LoVo (cell line): ENCODE measurements at regions not wholly inside any gene's neighbourhood (a gene's known extent, or its start where the extent isn't known, plus 50 kb on each side); places are given as distances from the start of the nearest gene placed in this dataset.
"Not testable (repeated sequence)": the region's sequence is repeated elsewhere in the genome, so short reads cannot be mapped to it uniquely, and the experiment has no call there.

ENCODE experiments used
- DNase-seq: peaks from one replicate; pipeline ENCODE4 v3.0.0-alpha.2; 2016; ENCODE audit warnings: low spot score

DNA sequence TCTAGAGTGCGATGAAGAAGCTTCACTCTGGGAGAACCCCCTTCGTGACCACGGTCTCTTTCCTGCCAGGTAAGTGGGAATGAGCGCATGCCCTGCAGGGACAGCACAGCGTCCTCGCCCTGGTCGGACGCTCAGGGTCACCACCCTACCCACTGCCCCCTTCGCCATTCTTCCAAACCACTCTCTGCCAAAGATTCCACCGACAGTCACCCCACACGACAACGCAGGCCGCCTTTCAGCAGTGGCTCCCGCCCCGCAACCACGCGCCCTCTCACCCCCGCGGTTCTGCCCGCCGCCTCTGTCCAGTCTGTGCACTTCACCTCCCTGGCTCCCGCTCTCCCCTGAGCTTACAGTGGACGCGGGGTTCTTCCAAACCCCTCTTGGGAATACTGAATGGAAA, 82.3 kb upstream of the FCGR1A start:
- DNase-seq: not testable (repeated sequence)

DNA sequence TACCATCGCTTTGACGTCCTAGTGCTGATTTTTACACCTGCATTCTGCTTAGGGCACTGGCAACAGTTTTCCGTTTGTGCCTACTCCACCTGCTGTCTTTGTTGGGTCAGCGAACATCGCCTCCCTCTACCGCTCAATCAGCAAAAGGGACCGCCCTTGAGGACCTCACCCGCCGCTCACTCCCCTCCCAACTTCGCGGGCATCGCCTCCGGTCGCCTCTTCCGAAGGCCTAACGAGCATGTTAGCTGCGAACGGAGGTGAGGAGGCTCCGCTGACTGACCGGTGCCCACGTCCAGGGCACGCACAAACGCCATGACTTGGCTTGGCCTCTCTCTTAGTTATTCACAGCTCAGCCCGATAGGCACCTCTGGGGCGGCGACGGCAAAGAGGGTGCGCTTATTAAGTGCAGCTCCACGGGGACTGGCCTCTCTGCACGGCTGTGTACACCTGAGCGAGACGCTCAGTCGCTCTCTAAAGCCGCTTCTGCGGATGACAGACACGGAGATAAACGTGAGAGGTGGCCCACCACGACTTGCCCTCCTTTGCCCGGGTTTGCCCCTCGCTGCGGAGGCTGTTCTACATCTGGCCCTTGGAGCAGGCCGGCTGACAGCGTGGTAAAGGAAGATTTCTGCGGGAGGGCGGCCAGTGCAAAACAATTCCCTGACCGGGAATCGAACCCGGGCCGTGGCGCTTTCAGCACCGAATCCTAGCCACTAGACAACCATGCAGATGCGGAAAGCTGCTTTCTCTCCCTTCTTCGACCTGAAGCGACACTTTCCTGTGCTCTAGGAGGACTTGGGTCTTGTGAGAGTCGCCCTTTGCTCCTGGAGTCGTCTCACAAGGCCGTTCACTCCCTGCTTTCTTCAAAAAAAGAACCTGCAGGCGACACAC, 81.6 kb upstream of the FCGR1A start:
- DNase-seq: not testable (repeated sequence)

DNA sequence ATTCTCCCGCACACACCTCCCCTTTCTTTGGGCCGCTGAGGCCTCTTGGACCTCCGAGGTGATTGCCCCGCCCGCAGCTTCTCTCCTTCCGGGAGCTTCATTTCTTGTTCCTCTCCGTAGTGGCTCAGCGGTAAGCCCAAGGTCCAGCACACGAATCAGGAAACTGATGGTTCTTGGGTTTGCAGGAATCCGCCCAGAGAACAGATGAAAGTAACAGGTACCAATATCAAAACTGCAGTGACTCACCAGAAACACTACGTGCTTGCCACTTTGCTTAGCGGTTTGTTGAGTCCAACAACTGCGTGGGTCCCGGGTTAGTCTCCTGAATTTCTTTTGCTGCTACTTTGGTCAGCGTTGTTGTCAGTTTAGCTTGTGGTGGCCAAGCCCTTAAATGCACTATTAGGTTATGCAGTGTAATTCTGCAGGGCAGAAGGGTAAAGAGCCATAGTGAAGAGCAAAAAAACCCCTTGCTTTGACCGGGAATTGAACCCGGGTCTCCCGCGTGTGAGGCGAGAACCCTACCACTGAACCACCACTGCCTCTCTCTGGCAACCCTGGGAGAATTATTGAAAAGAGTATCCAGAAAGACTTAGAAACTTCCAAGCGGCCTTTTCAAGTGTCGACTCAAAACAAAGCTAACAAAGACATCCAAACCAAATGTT, 74.2 kb upstream of the FCGR1A start:
- peak; percentile 70 for DNase-seq

DNA sequence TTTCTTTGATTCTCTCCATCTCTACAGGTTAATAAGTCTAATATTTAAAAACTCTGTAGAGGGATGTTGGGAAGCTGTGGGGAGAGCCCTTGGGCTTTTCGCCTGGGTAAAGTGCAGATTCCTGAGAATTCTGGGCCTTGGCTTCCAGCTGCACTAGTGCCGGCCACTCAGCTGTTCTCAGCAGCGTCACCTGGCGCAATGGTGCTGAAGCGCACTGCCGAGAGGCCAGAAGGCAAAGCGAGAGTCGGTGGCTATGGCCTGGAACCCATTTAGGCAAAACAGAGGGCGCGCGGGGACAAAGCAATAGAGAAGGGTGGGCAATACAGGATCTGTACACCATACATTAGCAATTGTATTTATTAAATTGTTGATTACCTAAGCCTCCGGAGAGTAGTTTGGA, 70.8 kb upstream of the FCGR1A start:
- DNase-seq: not testable (repeated sequence)

DNA sequence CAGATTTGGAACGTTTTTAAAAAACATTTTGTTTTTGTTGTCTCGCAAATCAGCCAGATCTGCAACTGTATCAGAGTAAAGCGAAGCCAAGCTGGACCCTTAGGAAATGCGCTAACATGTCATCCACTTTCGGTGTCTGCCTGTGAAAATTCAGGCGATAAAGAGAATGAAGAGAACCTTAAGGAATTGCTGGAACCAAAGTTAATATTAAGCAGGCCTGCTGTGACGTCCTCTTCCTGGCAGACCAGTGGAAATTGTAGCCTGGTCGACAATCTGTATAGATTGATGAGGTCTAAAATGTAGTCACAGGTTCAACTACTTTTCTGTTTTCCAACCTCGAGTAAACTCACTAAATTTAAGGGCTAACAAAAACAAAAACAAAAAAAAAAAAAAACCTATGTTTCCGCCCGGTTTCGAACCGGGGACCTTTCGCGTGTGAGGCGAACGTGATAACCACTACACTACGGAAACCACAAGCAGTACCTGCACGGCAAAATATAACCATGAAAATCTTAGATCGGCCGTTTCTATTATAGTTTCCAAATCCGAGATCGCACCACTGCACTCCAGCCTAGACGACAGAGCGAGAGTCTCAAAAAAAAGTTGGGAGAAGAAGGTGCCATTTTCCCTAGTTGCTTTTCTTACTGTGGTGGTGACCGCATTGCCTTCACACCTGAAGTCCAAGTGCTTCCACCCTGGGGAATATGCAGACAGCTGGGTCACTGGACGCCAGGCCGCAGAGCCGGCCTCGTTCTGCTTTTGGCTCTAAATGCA, 70.2 kb upstream of the FCGR1A start:
- DNase-seq: peak; percentile 64

DNA sequence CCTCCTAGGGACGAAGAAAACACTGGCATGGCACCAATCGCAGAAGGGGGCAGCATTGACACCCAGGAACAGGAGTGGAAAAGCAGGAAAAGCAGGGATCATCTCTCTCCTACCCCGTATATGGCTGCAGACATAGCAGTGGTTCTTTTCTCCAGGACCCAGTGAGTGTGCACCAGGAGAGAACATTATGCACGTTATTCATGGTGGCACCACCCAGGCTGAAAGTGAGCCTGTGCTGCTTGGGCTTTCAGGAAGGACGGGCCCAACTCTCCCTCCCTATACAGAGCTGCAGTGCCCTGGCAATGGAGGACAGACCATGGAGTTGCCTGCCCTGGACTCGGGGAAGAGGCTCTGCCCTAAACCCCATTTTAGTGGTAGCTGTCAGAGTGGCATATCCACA, 69.0 kb upstream of the FCGR1A start:
- not testable (repeated sequence) for DNase-seq

DNA sequence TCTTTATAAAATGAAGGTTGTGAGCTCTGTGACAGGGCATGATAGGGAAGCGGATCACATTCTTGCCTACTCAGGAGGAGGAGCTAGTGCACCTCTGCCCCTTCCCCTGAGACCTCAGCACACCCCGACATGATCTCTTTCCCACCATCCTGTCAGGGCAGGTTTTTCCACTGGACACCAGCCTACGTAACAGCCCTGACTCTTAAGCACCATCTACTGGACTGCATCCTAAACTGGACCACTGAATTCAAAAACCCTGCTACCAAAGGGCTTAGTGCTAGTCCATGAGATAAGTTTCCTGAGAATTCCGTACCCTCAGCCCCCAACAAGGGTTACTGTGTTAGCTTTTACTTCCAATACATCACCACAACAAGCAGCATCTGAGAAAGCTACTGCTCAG, 68.5 kb upstream of the FCGR1A start:
- DNase-seq: not testable (repeated sequence)

DNA sequence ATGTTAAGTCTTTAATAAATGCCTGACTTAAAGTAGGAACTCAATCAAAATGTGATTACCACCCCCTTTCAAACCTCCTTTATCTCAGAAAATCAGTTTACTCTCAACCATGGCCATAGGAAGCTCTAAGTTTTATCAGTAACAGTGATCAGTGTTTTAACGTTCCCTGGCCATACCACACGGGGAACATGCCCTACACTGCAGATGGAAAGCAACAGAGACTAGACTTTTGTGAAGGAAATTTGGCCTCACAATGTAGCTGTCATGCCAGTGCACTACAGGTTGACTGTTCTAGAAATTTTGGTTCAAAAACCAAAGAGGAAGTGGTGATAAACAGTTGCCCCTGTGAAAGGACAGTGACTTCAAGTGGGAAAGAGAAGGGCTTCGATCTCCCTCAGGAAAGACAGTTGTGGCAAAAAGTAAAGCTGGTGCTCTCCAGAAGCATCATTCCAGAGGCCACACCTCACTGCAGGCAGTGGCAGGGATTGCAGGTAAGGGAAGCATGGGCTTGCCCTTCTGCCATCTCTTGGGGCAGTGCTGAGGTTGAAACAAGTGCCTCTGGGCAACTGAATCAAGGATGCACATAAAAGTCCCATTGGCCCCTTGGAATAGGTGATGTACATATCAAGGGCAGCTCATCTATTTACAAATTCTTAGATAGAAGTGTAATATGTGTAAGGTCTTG, 57.7 kb upstream of the FCGR1A start:
- not testable (repeated sequence) for DNase-seq

DNA sequence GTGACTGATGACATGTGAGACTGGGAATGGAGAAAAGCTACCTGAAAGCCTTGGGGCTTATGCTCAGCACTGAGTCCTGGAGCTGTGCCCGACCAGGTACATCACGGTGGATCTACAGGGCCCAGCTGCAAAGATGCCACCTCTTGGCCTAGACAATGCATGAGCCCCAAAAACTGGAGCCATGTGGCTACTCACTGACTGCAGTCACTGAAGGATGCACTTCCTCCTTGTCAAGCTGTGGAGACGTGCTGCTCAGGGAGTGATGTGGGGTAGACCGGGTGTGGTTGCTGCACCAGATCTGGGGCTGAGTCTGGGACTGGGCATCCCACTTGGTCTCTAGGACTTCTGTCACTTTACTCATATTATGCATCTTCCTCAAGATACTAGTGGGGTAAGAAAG, 55.8 kb upstream of the FCGR1A start:
- not testable (repeated sequence) for DNase-seq

DNA sequence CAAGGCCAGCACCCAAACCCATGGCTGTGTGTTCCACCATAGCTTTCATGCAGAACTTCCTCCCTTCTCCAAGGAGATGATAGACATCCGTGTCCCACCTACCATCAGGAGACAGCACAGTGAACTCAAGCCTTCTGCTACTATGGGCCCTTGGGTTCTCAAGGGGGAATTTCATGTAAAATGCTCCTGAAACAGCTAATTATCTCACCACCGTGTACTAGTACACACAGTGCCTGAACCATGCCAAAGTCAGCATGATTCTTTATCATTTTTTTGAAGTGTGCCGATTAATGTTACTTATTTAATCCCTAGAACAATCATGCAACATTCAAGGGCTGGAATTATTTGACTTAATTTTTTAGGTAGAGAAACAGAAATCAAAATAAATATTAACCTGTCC, 53.9 kb upstream of the FCGR1A start:
- DNase-seq: not testable (repeated sequence)
